Kidney (tissue), 13 donors: ENCODE measurements at regions not wholly inside any gene's neighbourhood (a gene's known extent, or its start where the extent isn't known, plus 50 kb on each side); places are given as distances from the start of the nearest gene placed in this dataset.

Experiments
- DNase-seq, 5 donors: peaks; one replicate each; pipeline ENCODE4 v3.0.0-alpha.2; 2013 to 2020
- FAIRE-seq: peaks from 2 replicates; lab custom pipeline; 2012; peaks lifted over from hg19 to GRCh38; lab: Jason Lieb, UNC
- H3K27ac ChIP-seq, 2 donors: one replicate each; pipeline ENCODE4 v1.7.0; 2013; ENCODE audit warnings: low read depth in 2 of 2, low read length in 2 of 2, inconsistent platforms in 1 of 2
- H3K27me3 ChIP-seq: one replicate; pipeline ENCODE4 v1.7.1; 2013; ENCODE audit warnings: low read length, inconsistent platforms; ENCODE audit not compliant: control insufficient read depth, insufficient read depth
- H3K36me3 ChIP-seq, 3 donors: one replicate each; pipeline versions ENCODE4 v1.7.0 to v1.7.1; 2013; ENCODE audit warnings: low read length in 3 of 3, control low read depth in 1 of 3, inconsistent platforms in 1 of 3; ENCODE audit not compliant: insufficient read depth in 3 of 3, control insufficient read depth in 2 of 3
- H3K4me1 ChIP-seq, 3 donors: one replicate each; pipeline versions ENCODE4 v1.7.0 to v1.7.1; 2013; ENCODE audit warnings: low read length in 3 of 3, inconsistent platforms in 1 of 3, low read depth in 1 of 3; ENCODE audit not compliant: control insufficient read depth in 2 of 3, insufficient read depth in 2 of 3
- H3K4me3 ChIP-seq, 3 donors: one replicate each; pipeline versions ENCODE4 v1.7.0 to v1.8.1; 2013; ENCODE audit warnings: low read length in 3 of 3, control low read depth in 1 of 3, inconsistent platforms in 1 of 3
- H3K9ac ChIP-seq, 3 donors: one replicate each; pipeline versions ENCODE4 v1.7.0 to v1.7.1; 2013; ENCODE audit warnings: low read length in 3 of 3, control low read depth in 1 of 3, inconsistent platforms in 1 of 3
- H3K9me3 ChIP-seq, 3 donors: one replicate each; pipeline versions ENCODE4 v1.7.0 to v1.7.1; 2013; ENCODE audit warnings: low read length in 3 of 3, control low read depth in 1 of 3, inconsistent platforms in 1 of 3; ENCODE audit not compliant: control insufficient read depth in 2 of 3, insufficient read depth in 1 of 3
- intact Hi-C: fragments of 100-400 bp; cut with DNase I; formaldehyde crosslinking; loops from one replicate; pipeline ENCODE4 v1.11.1; 2022
- TF ChIP-seq, protein P1 (sequence below): IDR thresholded peaks from 3 replicates; pipeline ENCODE4 v1.5.1; 2012; ENCODE audit warnings: mild to moderate bottlenecking, moderate library complexity, borderline replicate concordance; ENCODE audit not compliant: insufficient read depth; ENCODE audit errors: extremely low read depth
- donor health status: control.
- donor health status: control.
- donor health status: control.
- donor health status: control.
- donor health status: control.
- donor health status: DM: yes; HTN: yes; CAD: no.
- donor health status: Normal renal cell carcinoma (clear cell type).

DNA sequence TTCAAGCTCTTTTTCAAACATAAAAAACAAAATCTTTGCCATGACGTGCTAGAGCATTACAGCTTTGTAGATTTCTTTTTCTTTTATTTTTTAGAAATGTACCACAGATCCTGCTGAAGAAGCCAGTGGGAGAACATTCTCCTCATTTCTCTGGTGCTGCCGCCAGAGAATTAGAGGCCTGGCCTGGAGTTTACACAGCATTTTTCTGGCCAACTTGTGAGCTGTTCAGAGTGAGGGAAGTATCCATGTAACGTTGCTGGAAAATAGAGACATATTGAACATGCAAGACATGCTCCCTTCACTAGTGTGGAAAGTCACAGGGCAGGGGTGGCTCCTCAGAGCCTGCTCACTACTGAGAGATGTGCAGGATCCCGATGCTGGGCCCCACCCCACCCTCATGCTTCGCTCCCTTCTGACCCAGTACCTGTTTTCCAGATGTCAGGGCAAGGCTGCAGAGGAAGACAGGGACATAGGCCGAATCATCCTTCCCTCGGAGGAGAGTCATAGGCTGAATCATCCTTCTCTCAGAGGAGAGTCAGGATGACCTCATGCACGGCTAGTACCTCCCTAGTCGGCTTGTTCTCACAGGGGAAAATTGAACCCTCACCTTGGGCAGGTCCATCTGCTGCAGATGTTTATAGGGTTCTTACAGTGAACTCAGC, 298.5 kb downstream of the INSIG2 start:
- H3K36me3 ChIP-seq, result no peaks in the 10 kb centered on the region
- no peak for FAIRE-seq
- TF ChIP-seq, protein P1, sequence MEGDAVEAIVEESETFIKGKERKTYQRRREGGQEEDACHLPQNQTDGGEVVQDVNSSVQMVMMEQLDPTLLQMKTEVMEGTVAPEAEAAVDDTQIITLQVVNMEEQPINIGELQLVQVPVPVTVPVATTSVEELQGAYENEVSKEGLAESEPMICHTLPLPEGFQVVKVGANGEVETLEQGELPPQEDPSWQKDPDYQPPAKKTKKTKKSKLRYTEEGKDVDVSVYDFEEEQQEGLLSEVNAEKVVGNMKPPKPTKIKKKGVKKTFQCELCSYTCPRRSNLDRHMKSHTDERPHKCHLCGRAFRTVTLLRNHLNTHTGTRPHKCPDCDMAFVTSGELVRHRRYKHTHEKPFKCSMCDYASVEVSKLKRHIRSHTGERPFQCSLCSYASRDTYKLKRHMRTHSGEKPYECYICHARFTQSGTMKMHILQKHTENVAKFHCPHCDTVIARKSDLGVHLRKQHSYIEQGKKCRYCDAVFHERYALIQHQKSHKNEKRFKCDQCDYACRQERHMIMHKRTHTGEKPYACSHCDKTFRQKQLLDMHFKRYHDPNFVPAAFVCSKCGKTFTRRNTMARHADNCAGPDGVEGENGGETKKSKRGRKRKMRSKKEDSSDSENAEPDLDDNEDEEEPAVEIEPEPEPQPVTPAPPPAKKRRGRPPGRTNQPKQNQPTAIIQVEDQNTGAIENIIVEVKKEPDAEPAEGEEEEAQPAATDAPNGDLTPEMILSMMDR, result no peak
- H3K27me3 ChIP-seq, result no peaks in the 10 kb centered on the region
- H3K9ac ChIP-seq, result no peak overlapping the region
- H3K27ac ChIP-seq, result no peak overlapping the region
- intact Hi-C loops, result no loop called here
- H3K4me3 ChIP-seq, result no peak overlapping the region
- DNase-seq, result no peak
- no peaks in the 10 kb centered on the region for H3K4me1 ChIP-seq
- no peaks in the 10 kb centered on the region for H3K9me3 ChIP-seq

DNA sequence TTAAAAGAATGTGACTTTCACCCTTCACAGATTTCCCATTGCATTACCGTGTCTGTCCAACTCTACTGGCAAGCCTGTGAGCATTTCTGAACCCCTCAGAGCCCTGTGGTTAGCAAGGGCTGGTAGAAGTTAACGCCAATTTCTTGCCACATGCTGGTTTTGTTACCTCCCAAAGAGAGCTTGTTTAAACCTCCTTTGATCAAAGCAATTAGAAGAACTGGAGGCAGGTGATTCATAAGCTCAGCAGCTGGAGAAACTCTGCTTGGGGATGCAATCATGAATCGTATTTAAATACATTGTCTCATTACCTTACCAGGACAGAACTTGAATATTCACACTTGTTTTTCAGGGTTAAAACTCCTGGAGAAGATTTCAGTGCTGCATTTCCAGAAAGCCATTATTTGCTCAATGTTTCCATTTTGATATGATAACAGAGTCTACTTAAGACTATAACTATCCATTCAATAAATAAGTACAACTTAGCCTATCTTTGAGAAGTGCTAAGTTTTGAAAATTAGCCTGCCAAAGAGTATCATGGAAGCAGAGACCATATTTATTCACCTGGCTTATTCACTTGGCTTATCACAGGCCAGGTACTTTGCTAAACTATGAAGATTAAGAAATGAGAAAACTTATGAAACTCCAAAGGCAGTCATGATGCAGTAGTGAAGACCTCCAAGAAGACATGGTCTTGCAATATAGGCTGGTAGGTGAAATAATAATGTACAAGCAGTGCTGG, 292.8 kb downstream of the INSIG2 start:
- H3K4me3 ChIP-seq, result no peak overlapping the region
- H3K9ac ChIP-seq, result no peak overlapping the region
- no peaks in the 10 kb centered on the region for H3K36me3 ChIP-seq
- DNase-seq, result no peak
- no peaks in the 10 kb centered on the region for H3K27me3 ChIP-seq
- H3K4me1 ChIP-seq, result no peaks in the 10 kb centered on the region
- no peak for FAIRE-seq
- H3K9me3 ChIP-seq, result no peaks in the 10 kb centered on the region
- TF ChIP-seq, protein P1, result no peak
- intact Hi-C loops, result no loop called here
- H3K27ac ChIP-seq, result no peak overlapping the region

DNA sequence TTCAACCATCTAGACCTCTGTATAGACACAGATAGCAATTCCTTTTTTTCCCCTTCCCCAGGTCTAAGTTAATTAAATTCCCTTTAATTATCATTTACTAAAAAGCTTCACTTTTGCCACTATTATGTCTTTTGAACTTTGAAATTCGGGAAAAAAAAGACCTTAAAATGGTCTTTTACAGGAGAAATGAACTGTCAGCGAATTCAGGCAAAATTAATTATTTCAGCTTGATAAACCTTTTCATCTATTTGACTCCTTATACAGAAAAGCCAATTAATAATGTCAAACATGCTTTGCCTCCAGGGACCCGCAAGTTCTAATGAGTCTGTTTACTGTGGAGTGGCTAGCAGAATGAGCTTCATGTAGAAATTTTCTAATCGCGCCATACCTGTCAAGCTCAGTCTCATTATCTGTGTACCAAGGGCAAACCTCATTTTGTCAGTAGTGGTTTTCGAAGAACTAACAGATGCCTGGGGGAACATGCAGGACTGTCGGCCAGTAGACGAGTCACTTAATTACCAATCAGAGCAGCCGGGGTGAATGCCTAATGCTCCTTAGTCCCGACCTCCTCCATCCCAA, 287.7 kb downstream of the INSIG2 start:
- intact Hi-C loops, result no loop called here
- no peak for DNase-seq
- Histone ChIP-seq H3K9ac (no peak overlapping the region), H3K4me3 (no peak overlapping the region), H3K9me3 (no peaks in the 10 kb centered on the region), H3K4me1 (no peaks in the 10 kb centered on the region), H3K36me3 (no peaks in the 10 kb centered on the region), H3K27me3 (no peaks in the 10 kb centered on the region), H3K27ac (no peak overlapping the region)
- FAIRE-seq, result no peak
- TF ChIP-seq, protein P1, result no peak
